IMR-90 (cell line): ENCODE measurements at regions not wholly inside any gene's neighbourhood (a gene's known extent, or its start where the extent isn't known, plus 50 kb on each side); places are given as distances from the start of the nearest gene placed in this dataset.

Experiments used
- ATAC-seq: fragments of 200-7000 bp; cut with Tn5 transposase; 2 replicates; pipeline ENCODE4 v1.9.1; 2020; ENCODE audit warnings: low read depth, mild to moderate bottlenecking, moderate library complexity
- BruUV-seq: library from RNA; stranded (reverse); fragments of 400-500 nt; replicated peaks from 2 replicates; lab custom pipeline; 2021; lab: Mats Ljungman, UMichigan
- CTCF ChIA-PET: fragments of 300-600 bp; formaldehyde crosslinking; extraction: SDS; loops from one replicate; lab custom pipeline; 2021; ENCODE audit warnings: antibody characterized with exemption; lab: Yijun Ruan, JAX
- POLR2A ChIA-PET: fragments of 300-600 bp; sonication (Branson Sonifier 250); formaldehyde crosslinking; loops from one replicate; lab custom pipeline; 2022; ENCODE audit warnings: antibody characterized with exemption; ENCODE audit not compliant: unreplicated experiment; lab: Charles Lee
- DNase-seq: peaks from one replicate; pipeline ENCODE4 v3.0.0; 2013
- H2AFZ ChIP-seq: replicated peaks from 2 replicates; pipeline ENCODE3; 2013; ENCODE audit warnings: low read length, mild to moderate bottlenecking; ENCODE audit not compliant: poor library complexity
- H2AK5ac ChIP-seq: 2 replicates; pipeline ENCODE4 v1.6.1; 2013; ENCODE audit warnings: low read depth, low read length, inconsistent platforms
- H2AK9ac ChIP-seq: replicated peaks from 2 replicates; pipeline ENCODE3; 2013; ENCODE audit warnings: mild to moderate bottlenecking, low read depth, low read length, moderate library complexity; ENCODE audit not compliant: poor library complexity
- H2BK120ac ChIP-seq: 2 replicates; pipeline ENCODE4 v1.6.1; 2013; ENCODE audit warnings: low read depth, low read length, inconsistent platforms
- H2BK15ac ChIP-seq: 3 replicates; pipeline ENCODE4 v1.6.1; 2013; ENCODE audit warnings: low read depth, low read length, inconsistent platforms
- H2BK20ac ChIP-seq: 2 replicates; pipeline ENCODE4 v1.6.1; 2013; ENCODE audit warnings: low read depth, mild to moderate bottlenecking, inconsistent platforms, low read length, moderate library complexity
- H2BK5ac ChIP-seq: 2 replicates; pipeline ENCODE4 v1.6.1; 2013; ENCODE audit warnings: mild to moderate bottlenecking, low read depth, low read length, inconsistent platforms; ENCODE audit not compliant: poor library complexity, severe bottlenecking
- H3K14ac ChIP-seq: replicated peaks from 2 replicates; pipeline ENCODE4 v1.6.1; 2013; ENCODE audit warnings: low read depth, low read length, inconsistent platforms
- H3K18ac ChIP-seq: 2 replicates; pipeline ENCODE4 v1.6.1; 2013; ENCODE audit warnings: low read depth, low read length, control low read depth
- H3K23ac ChIP-seq: 2 replicates; pipeline ENCODE4 v1.6.1; 2013; ENCODE audit warnings: low read depth, low read length, inconsistent platforms
- H3K27ac ChIP-seq: 2 replicates; pipeline ENCODE4 v1.5.1; 2013; ENCODE audit warnings: mild to moderate bottlenecking, control low read depth, low read length; ENCODE audit not compliant: insufficient read depth
- H3K27me3 ChIP-seq: 2 replicates; pipeline ENCODE4 v1.6.1; 2013; ENCODE audit warnings: low read length; ENCODE audit not compliant: control insufficient read depth, insufficient read depth
- H3K36me3 ChIP-seq: 2 replicates; pipeline ENCODE4 v1.6.1; 2013; ENCODE audit warnings: low read length, mixed read lengths; ENCODE audit not compliant: control insufficient read depth, insufficient read depth
- H3K4ac ChIP-seq: 2 replicates; pipeline ENCODE4 v1.6.1; 2013; ENCODE audit warnings: low read depth, low read length, inconsistent platforms
- H3K4me1 ChIP-seq: 2 replicates; pipeline ENCODE4 v1.6.1; 2013; ENCODE audit warnings: low read length, mixed read lengths; ENCODE audit not compliant: control insufficient read depth, insufficient read depth
- H3K4me2 ChIP-seq: 2 replicates; pipeline ENCODE4 v1.6.1; 2013; ENCODE audit warnings: low read depth, mild to moderate bottlenecking, control low read depth, low read length, moderate library complexity
- H3K4me3 ChIP-seq: 2 replicates; pipeline ENCODE4 v1.5.1; 2013; ENCODE audit warnings: low read depth, mild to moderate bottlenecking, control low read depth, low read length, moderate library complexity; ENCODE audit not compliant: insufficient read depth
- H3K56ac ChIP-seq: 2 replicates; pipeline ENCODE4 v1.6.1; 2013; ENCODE audit warnings: low read length, inconsistent platforms; ENCODE audit not compliant: insufficient read depth; ENCODE audit errors: extremely low read depth
- H3K79me1 ChIP-seq, 2 experiments: 2 replicates each; pipeline ENCODE4 v1.6.1; 2013; ENCODE audit warnings: low read length in 2 of 2, inconsistent platforms in 1 of 2, low read depth in 1 of 2
- H3K9ac ChIP-seq: 2 replicates; pipeline ENCODE4 v1.6.1; 2013; ENCODE audit warnings: low read depth, low read length, control low read depth
- H3K9me1 ChIP-seq: 2 replicates; pipeline ENCODE4 v1.6.1; 2013; ENCODE audit warnings: low read length, inconsistent platforms; ENCODE audit not compliant: insufficient read depth
- H3K9me3 ChIP-seq: 2 replicates; pipeline ENCODE4 v1.6.1; 2013; ENCODE audit warnings: low read length; ENCODE audit not compliant: control insufficient read depth, insufficient read depth
- H4K20me1 ChIP-seq: 2 replicates; pipeline ENCODE4 v1.6.1; 2013; ENCODE audit warnings: low read length, inconsistent platforms; ENCODE audit not compliant: insufficient read depth
- H4K5ac ChIP-seq: 2 replicates; pipeline ENCODE4 v1.6.1; 2013; ENCODE audit warnings: mild to moderate bottlenecking, low read depth, low read length, control low read depth
- H4K8ac ChIP-seq, 2 experiments: 2 replicates each; pipeline ENCODE4 v1.6.1; 2013; ENCODE audit warnings: low read depth in 2 of 2, low read length in 2 of 2, control low read depth in 1 of 2, inconsistent platforms in 1 of 2
- H4K91ac ChIP-seq: 2 replicates; pipeline ENCODE4 v1.6.1; 2013; ENCODE audit warnings: low read depth, low read length, inconsistent platforms; ENCODE audit not compliant: insufficient read depth
- BHLHE40 ChIP-seq: fragments of 150-350 bp; IDR thresholded peaks from 2 replicates; pipeline ENCODE4 v1.6.1; 2016; ENCODE audit warnings: mild to moderate bottlenecking, low read depth, low read length
- CEBPB ChIP-seq: IDR thresholded peaks from 2 replicates; pipeline ENCODE4 v1.6.1; 2012; ENCODE audit warnings: low read depth, low read length, improper control_type of control experiment
- CHD1 ChIP-seq: IDR thresholded peaks from 2 replicates; pipeline ENCODE4 v1.6.1; 2012; ENCODE audit warnings: low read depth, low read length, improper control_type of control experiment
- FOS ChIP-seq: fragments of 150-350 bp; IDR thresholded peaks from 2 replicates; pipeline ENCODE4 v1.6.1; 2016; ENCODE audit warnings: low read depth, low read length
- MAFK ChIP-seq: IDR thresholded peaks from 2 replicates; pipeline ENCODE4 v1.6.1; 2012; ENCODE audit warnings: low read depth, low read length, improper control_type of control experiment
- MAZ ChIP-seq: IDR thresholded peaks from 2 replicates; pipeline ENCODE4 v1.6.1; 2012; ENCODE audit warnings: low read depth, mild to moderate bottlenecking, low read length, improper control_type of control experiment, moderate library complexity, borderline replicate concordance
- MXI1 ChIP-seq: IDR thresholded peaks from 2 replicates; pipeline ENCODE4 v1.6.1; 2012; ENCODE audit warnings: low read depth, mild to moderate bottlenecking, low read length, moderate library complexity, borderline replicate concordance
- NFE2L2 ChIP-seq: fragments of 150-350 bp; IDR thresholded peaks from 2 replicates; pipeline ENCODE4 v1.6.1; 2016; ENCODE audit warnings: low read depth, mild to moderate bottlenecking, low read length
- POLR2A ChIP-seq: IDR thresholded peaks from 2 replicates; pipeline ENCODE4 v1.6.1; 2012; ENCODE audit warnings: mild to moderate bottlenecking, low read depth, low read length
- RAD21 ChIP-seq: IDR thresholded peaks from 2 replicates; pipeline ENCODE4 v1.6.1; 2012; ENCODE audit warnings: low read length, improper control_type of control experiment
- RCOR1 ChIP-seq: IDR thresholded peaks from 2 replicates; pipeline ENCODE4 v1.6.1; 2012; ENCODE audit warnings: mild to moderate bottlenecking, low read length, improper control_type of control experiment; ENCODE audit not compliant: insufficient replicate concordance
- RFX5 ChIP-seq: IDR thresholded peaks from 2 replicates; pipeline ENCODE4 v1.8.0; 2012; ENCODE audit warnings: low read depth, mild to moderate bottlenecking, low read length, moderate library complexity
- SMC3 ChIP-seq: fragments of 150-350 bp; IDR thresholded peaks from 2 replicates; pipeline ENCODE4 v1.6.1; 2016; ENCODE audit warnings: low read depth, mild to moderate bottlenecking, antibody characterized with exemption, low read length, moderate library complexity
- dilution Hi-C: fragments of 300-500 bp; cut with HindIII; formaldehyde crosslinking; loops from one replicate; pipeline ENCODE4 v1.14.3; 2018; ENCODE audit warnings: low sequenced_read_pairs; ENCODE audit not compliant: unreplicated experiment
- in situ Hi-C: fragments of 300-500 bp; cut with MboI; formaldehyde crosslinking; loops from 3 replicates; pipeline ENCODE4 v1.14.3; 2019; ENCODE audit warnings: low sequenced_read_pairs, inconsistent platforms, mixed read lengths
- intact Hi-C: fragments of 100-400 bp; cut with micrococcal nuclease; formaldehyde crosslinking; loops from 2 replicates; pipeline ENCODE4 v1.10.0; 2022
- TF ChIP-seq, protein P1 (sequence below): fragments of 150-350 bp; IDR thresholded peaks from 2 replicates; pipeline ENCODE4 v1.6.1; 2016; ENCODE audit warnings: low read depth, mild to moderate bottlenecking, low read length, moderate library complexity, borderline replicate concordance
- TF ChIP-seq, protein P2 (sequence below): fragments of 150-350 bp; IDR thresholded peaks from 2 replicates; pipeline ENCODE4 v1.6.1; 2017; ENCODE audit warnings: mild to moderate bottlenecking, antibody characterized with exemption, low read length, low read depth
- TF ChIP-seq, protein P3 (sequence below): conservative IDR thresholded peaks from 2 replicates; pipeline ENCODE4 v1.5.1; 2012; ENCODE audit warnings: mild to moderate bottlenecking, low read depth, low read length, improper control_type of control experiment

DNA sequence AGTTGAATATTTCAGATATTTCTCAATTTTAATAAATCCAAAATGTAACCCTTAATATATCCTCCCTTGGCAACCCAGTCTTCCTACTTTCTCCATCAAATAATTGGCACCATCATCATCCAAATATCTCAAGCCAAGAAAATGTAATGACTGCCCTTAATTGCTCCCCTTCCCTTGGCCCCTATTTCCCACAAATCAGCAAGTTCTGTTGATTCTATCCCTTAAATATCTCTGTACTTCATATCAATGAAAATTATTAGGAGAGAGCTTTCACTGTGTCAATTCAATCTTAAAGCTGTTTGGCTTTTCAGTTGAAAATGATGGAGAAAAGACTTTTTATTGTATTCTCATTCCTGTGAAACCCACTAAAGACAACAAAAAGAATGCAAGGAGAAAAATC lies 349.8 kb downstream of the HINT1 start:
- no peak overlapping the region for H3K23ac ChIP-seq
- no peaks in the 10 kb centered on the region for H3K4me1 ChIP-seq
- ChIA-PET CTCF (no interaction called here), POLR2A (no interaction called here)
- H4K20me1 ChIP-seq: no peaks in the 10 kb centered on the region
- H3K56ac ChIP-seq: no peak overlapping the region
- H2AK9ac ChIP-seq: no peak overlapping the region
- no peak overlapping the region for H2AK5ac ChIP-seq
- no peak for ATAC-seq
- no peak overlapping the region for H4K5ac ChIP-seq
- H3K27ac ChIP-seq: no peak overlapping the region
- no peak overlapping the region for H3K9ac ChIP-seq
- no peak overlapping the region for H3K4me2 ChIP-seq
- dilution Hi-C loops: no loop called here
- H2BK15ac ChIP-seq: no peak overlapping the region
- no peak overlapping the region for H4K8ac ChIP-seq
- in situ Hi-C loops: no loop called here
- H3K9me1 ChIP-seq: no peaks in the 10 kb centered on the region
- no peak overlapping the region for H2BK120ac ChIP-seq
- no peak overlapping the region for H2BK5ac ChIP-seq
- BruUV-seq: no TSS peak
- H4K91ac ChIP-seq: no peak overlapping the region
- H3K27me3 ChIP-seq: no peaks in the 10 kb centered on the region
- intact Hi-C loops: no loop called here
- peaks cover 2% of the 10 kb centered on the region for H3K9me3 ChIP-seq
- no peak overlapping the region for H3K14ac ChIP-seq
- H3K4ac ChIP-seq: no peak overlapping the region
- H3K36me3 ChIP-seq: no peaks in the 10 kb centered on the region
- no peak overlapping the region for H3K18ac ChIP-seq
- TF ChIP-seq RCOR1 (no peak), CHD1 (no peak), CEBPB (no peak), MAFK (no peak), BHLHE40 (no peak), SMC3 (no peak), MXI1 (no peak), FOS (no peak), RAD21 (no peak), MAZ (no peak), NFE2L2 (no peak), RFX5 (no peak), POLR2A (no peak)
- TF ChIP-seq, protein P1, sequence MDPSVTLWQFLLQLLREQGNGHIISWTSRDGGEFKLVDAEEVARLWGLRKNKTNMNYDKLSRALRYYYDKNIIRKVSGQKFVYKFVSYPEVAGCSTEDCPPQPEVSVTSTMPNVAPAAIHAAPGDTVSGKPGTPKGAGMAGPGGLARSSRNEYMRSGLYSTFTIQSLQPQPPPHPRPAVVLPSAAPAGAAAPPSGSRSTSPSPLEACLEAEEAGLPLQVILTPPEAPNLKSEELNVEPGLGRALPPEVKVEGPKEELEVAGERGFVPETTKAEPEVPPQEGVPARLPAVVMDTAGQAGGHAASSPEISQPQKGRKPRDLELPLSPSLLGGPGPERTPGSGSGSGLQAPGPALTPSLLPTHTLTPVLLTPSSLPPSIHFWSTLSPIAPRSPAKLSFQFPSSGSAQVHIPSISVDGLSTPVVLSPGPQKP: no peak
- TF ChIP-seq, protein P2, sequence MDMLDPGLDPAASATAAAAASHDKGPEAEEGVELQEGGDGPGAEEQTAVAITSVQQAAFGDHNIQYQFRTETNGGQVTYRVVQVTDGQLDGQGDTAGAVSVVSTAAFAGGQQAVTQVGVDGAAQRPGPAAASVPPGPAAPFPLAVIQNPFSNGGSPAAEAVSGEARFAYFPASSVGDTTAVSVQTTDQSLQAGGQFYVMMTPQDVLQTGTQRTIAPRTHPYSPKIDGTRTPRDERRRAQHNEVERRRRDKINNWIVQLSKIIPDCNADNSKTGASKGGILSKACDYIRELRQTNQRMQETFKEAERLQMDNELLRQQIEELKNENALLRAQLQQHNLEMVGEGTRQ: no peak
- TF ChIP-seq, protein P3, sequence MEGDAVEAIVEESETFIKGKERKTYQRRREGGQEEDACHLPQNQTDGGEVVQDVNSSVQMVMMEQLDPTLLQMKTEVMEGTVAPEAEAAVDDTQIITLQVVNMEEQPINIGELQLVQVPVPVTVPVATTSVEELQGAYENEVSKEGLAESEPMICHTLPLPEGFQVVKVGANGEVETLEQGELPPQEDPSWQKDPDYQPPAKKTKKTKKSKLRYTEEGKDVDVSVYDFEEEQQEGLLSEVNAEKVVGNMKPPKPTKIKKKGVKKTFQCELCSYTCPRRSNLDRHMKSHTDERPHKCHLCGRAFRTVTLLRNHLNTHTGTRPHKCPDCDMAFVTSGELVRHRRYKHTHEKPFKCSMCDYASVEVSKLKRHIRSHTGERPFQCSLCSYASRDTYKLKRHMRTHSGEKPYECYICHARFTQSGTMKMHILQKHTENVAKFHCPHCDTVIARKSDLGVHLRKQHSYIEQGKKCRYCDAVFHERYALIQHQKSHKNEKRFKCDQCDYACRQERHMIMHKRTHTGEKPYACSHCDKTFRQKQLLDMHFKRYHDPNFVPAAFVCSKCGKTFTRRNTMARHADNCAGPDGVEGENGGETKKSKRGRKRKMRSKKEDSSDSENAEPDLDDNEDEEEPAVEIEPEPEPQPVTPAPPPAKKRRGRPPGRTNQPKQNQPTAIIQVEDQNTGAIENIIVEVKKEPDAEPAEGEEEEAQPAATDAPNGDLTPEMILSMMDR: no peak
- no peak overlapping the region for H2BK20ac ChIP-seq
- H3K79me1 ChIP-seq: no peaks in the 10 kb centered on the region
- H2AFZ ChIP-seq: no peak overlapping the region
- H3K4me3 ChIP-seq: no peak overlapping the region
- DNase-seq: no peak
